ENCODE measurements at regions not wholly inside any gene's neighbourhood (a gene's known extent, or its start where the extent isn't known, plus 50 kb on each side); places are given as distances from the start of the nearest gene placed in this dataset.

DNA sequence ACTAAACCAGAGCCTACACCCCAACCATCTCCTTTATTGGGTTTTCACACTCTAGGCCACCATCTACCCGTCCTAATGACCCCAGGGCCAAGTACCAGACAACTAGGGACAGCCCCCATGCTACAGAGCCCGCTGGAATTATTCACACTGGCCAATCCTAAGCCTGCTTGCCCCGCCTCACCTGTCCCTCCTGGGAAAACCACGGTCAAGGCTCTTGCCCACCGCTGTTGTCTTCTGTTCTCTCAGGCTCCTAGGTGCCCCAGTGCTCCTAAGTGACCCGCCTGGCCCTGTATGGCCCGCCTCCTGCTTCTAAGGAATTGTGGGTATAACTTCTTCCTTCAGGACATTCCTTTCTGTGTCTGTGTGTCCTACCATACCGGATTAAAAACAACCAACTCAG is 453.4 kb downstream of the CD83 start:
- RAD21 ChIA-PET (ENCODE audit: unreplicated experiment): no interaction called here
- in situ Hi-C loops (cut with MboI): no loop called here
- Histone ChIP-seq H3K27me3 (replicated peaks in 1 of 2; ENCODE audit: control insufficient read depth in 2 of 2, insufficient read depth in 2 of 2, low read length in 1 of 2) (no peaks in the 10 kb centered on the region; a peak in 2 of 4 replicates), H3K4me2 (ENCODE audit: control insufficient read depth, insufficient read depth) (no peak overlapping the region), H3K4me1 (ENCODE audit: control insufficient read depth, insufficient read depth, low read length) (no peaks in the 10 kb centered on the region), H3K9me3 (replicated peaks; ENCODE audit: control insufficient read depth, insufficient read depth, low read length) (no peaks in the 10 kb centered on the region; the same call in 2 of the 3 replicates), H2AFZ (ENCODE audit: control insufficient read depth, low read depth, low read length) (no peak overlapping the region), H4K20me1 (ENCODE audit: control insufficient read depth, insufficient read depth) (no peaks in the 10 kb centered on the region), H3K4me3 (no peak overlapping the region), H3K79me2 (ENCODE audit: control insufficient read depth, insufficient read depth, low read length) (no peaks in the 10 kb centered on the region), H3K27ac (ENCODE audit: control insufficient read depth, insufficient read depth) (no peak overlapping the region), H3K36me3 (ENCODE audit: control insufficient read depth in 2 of 2, insufficient read depth in 2 of 2, low read length in 1 of 2) (no peaks in the 10 kb centered on the region), H3K9ac (ENCODE audit: control insufficient read depth, insufficient read depth, low read length) (no peak overlapping the region)
- SMC1A ChIA-PET (ENCODE audit: uncharacterized antibody, unreplicated experiment): no interaction called here
- ATAC-seq (no peak), DNase-seq (ENCODE audit: low read depth, low spot score) (no peak), FAIRE-seq (no peak)
- POLR2A ChIA-PET: no interaction called here
- no TSS peak for BruUV-seq (replicated peaks)
- no peak for TF ChIP-seq MYC (IDR thresholded peaks at IDR 0.05; ENCODE audit: insufficient read depth, insufficient read length, insufficient replicate concordance, low read length, severe bottlenecking)
- no peak for TF ChIP-seq STAT3 (IDR thresholded peaks at IDR 0.05; ENCODE audit: low read depth, low read length)
- no peak for TF ChIP-seq SUPT20H (IDR thresholded peaks at IDR 0.05; ENCODE audit: borderline replicate concordance, control insufficient read depth, low read depth, low read length)
- TF ChIP-seq ZZZ3 (IDR thresholded peaks at IDR 0.05; ENCODE audit: control insufficient read depth, insufficient read length, low read depth): no peak
- TF ChIP-seq NFYB (IDR thresholded peaks at IDR 0.05; ENCODE audit: insufficient read depth, low read depth, low read length): no peak
- no peak for TF ChIP-seq ZNF24 (IDR thresholded peaks at IDR 0.05)
- TF ChIP-seq TBL1XR1 (IDR thresholded peaks at IDR 0.05; ENCODE audit: low read depth, low read length): no peak
- TF ChIP-seq SREBF2 (IDR thresholded peaks at IDR 0.05; ENCODE audit: low read length): no peak
- TF ChIP-seq YY1 (IDR thresholded peaks at IDR 0.05; ENCODE audit: low read depth, low read length): no peak
- TF ChIP-seq CBFB (IDR thresholded peaks at IDR 0.05; ENCODE audit: low read depth): no peak
- intact Hi-C loops (cut with micrococcal nuclease; ENCODE audit: unreplicated experiment): no loop called here
- 36% methylated on average over 8 of the region's 8 CpGs for WGBS (ENCODE audit: insufficient coverage, insufficient replicate concordance, low lambda C conversion rate, missing lambda C conversion rate)
- CTCF ChIA-PET: no interaction called here

DNA sequence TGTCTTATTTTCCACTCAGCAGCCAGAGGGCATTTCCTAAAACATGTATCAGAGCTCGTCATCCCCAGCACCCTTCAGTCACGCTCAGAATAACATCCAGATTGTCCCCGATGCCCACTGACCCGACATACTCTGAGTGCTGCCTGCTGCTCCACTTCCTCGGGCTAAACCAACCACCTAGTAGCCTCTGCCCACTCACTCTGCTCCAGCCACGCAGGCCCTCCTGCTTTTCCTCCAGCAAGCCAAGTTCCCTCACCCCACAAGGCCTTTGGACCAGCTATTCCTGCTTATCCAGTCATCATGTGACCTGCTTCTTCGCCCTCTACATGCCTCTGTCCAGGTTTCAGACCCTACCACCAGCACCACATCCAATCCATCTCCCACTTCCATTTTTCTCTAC is 454.2 kb downstream of the CD83 start:
- Histone ChIP-seq H3K27me3 (replicated peaks in 1 of 2; ENCODE audit: control insufficient read depth in 2 of 2, insufficient read depth in 2 of 2, low read length in 1 of 2) (no peaks in the 10 kb centered on the region; a peak in 2 of 4 replicates), H3K9me3 (replicated peaks; ENCODE audit: control insufficient read depth, insufficient read depth, low read length) (no peaks in the 10 kb centered on the region; the same call in 2 of the 3 replicates), H2AFZ (ENCODE audit: control insufficient read depth, low read depth, low read length) (no peak overlapping the region), H3K27ac (ENCODE audit: control insufficient read depth, insufficient read depth) (no peak overlapping the region), H4K20me1 (ENCODE audit: control insufficient read depth, insufficient read depth) (no peaks in the 10 kb centered on the region), H3K79me2 (ENCODE audit: control insufficient read depth, insufficient read depth, low read length) (no peaks in the 10 kb centered on the region), H3K4me3 (no peak overlapping the region), H3K36me3 (ENCODE audit: control insufficient read depth in 2 of 2, insufficient read depth in 2 of 2, low read length in 1 of 2) (no peaks in the 10 kb centered on the region), H3K4me1 (ENCODE audit: control insufficient read depth, insufficient read depth, low read length) (no peaks in the 10 kb centered on the region), H3K4me2 (ENCODE audit: control insufficient read depth, insufficient read depth) (no peak overlapping the region), H3K9ac (ENCODE audit: control insufficient read depth, insufficient read depth, low read length) (no peak overlapping the region)
- ATAC-seq (no peak), DNase-seq (ENCODE audit: low read depth, low spot score) (no peak), FAIRE-seq (no peak)
- WGBS (ENCODE audit: insufficient coverage, insufficient replicate concordance, low lambda C conversion rate, missing lambda C conversion rate): 44% methylated on average over 7 of the region's 7 CpGs
- intact Hi-C loops (cut with micrococcal nuclease; ENCODE audit: unreplicated experiment) (no loop called here), in situ Hi-C loops (cut with MboI) (no loop called here)
- ChIA-PET POLR2A (no interaction called here), SMC1A (ENCODE audit: uncharacterized antibody, unreplicated experiment) (no interaction called here), CTCF (no interaction called here), RAD21 (ENCODE audit: unreplicated experiment) (no interaction called here)
- no TSS peak for BruUV-seq (replicated peaks)
- TF ChIP-seq SMAD1 (IDR thresholded peaks at IDR 0.05; ENCODE audit: low read depth, partially characterized antibody) (no peak), NFIC (IDR thresholded peaks at IDR 0.05; ENCODE audit: low read depth, low read length) (no peak), YBX1 (IDR thresholded peaks at IDR 0.05) (no peak)
- TF ChIP-seq, protein P1, sequence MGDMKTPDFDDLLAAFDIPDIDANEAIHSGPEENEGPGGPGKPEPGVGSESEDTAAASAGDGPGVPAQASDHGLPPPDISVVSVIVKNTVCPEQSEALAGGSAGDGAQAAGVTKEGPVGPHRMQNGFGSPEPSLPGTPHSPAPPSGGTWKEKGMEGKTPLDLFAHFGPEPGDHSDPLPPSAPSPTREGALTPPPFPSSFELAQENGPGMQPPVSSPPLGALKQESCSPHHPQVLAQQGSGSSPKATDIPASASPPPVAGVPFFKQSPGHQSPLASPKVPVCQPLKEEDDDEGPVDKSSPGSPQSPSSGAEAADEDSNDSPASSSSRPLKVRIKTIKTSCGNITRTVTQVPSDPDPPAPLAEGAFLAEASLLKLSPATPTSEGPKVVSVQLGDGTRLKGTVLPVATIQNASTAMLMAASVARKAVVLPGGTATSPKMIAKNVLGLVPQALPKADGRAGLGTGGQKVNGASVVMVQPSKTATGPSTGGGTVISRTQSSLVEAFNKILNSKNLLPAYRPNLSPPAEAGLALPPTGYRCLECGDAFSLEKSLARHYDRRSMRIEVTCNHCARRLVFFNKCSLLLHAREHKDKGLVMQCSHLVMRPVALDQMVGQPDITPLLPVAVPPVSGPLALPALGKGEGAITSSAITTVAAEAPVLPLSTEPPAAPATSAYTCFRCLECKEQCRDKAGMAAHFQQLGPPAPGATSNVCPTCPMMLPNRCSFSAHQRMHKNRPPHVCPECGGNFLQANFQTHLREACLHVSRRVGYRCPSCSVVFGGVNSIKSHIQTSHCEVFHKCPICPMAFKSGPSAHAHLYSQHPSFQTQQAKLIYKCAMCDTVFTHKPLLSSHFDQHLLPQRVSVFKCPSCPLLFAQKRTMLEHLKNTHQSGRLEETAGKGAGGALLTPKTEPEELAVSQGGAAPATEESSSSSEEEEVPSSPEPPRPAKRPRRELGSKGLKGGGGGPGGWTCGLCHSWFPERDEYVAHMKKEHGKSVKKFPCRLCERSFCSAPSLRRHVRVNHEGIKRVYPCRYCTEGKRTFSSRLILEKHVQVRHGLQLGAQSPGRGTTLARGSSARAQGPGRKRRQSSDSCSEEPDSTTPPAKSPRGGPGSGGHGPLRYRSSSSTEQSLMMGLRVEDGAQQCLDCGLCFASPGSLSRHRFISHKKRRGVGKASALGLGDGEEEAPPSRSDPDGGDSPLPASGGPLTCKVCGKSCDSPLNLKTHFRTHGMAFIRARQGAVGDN (IDR thresholded peaks at IDR 0.05): no peak
- TF ChIP-seq, protein P2, sequence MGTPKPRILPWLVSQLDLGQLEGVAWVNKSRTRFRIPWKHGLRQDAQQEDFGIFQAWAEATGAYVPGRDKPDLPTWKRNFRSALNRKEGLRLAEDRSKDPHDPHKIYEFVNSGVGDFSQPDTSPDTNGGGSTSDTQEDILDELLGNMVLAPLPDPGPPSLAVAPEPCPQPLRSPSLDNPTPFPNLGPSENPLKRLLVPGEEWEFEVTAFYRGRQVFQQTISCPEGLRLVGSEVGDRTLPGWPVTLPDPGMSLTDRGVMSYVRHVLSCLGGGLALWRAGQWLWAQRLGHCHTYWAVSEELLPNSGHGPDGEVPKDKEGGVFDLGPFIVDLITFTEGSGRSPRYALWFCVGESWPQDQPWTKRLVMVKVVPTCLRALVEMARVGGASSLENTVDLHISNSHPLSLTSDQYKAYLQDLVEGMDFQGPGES (IDR thresholded peaks at IDR 0.05): no peak

All from GM12878 (cell line).